Breast epithelium (tissue), 4 donors: ENCODE measurements at regions not wholly inside any gene's neighbourhood (a gene's known extent, or its start where the extent isn't known, plus 50 kb on each side); places are given as distances from the start of the nearest gene placed in this dataset.
"Not testable (repeated sequence)": the region's sequence is repeated elsewhere in the genome, so short reads cannot be mapped to it uniquely, and the experiment has no call there.

ENCODE experiments used
- DNase-seq, 2 donors: peaks; one replicate each; pipeline ENCODE4 v3.0.0-alpha.2; 2019; ENCODE audit warnings: low spot score in 2 of 2
- H3K27ac ChIP-seq, 2 donors: fragments of 200-600 bp; sonication (generic) in 1 of 2; one replicate each; pipeline ENCODE4 v1.5.1; 2016 to 2019; ENCODE audit warnings: mild to moderate bottlenecking in 1 of 2
- H3K27me3 ChIP-seq, 2 donors: fragments of 200-600 bp; sonication (generic) in 1 of 2; one replicate each; pipeline versions ENCODE4 v1.5.1 to v1.6.0; 2017 to 2019; ENCODE audit warnings: control low read depth in 1 of 2, mild to moderate bottlenecking in 1 of 2
- H3K36me3 ChIP-seq: fragments of 200-600 bp; one replicate; pipeline ENCODE4 v1.5.1; 2019
- H3K4me1 ChIP-seq, 2 donors: fragments of 200-600 bp; sonication (generic); one replicate each; pipeline ENCODE4 v1.5.1; 2016 to 2019; ENCODE audit warnings: control low read depth in 1 of 2
- H3K4me3 ChIP-seq, 3 donors: fragments of 200-600 bp; sonication (generic); 1 replicate in 2 of 3; 2 replicates in 1 of 3; pipeline ENCODE4 v1.5.1; 2016 to 2019; ENCODE audit warnings: mild to moderate bottlenecking in 3 of 3, moderate library complexity in 2 of 3
- H3K9me3 ChIP-seq, 2 donors: fragments of 200-600 bp; sonication (generic) in 1 of 2; one replicate each; pipeline ENCODE4 v1.5.1; 2016 to 2019; ENCODE audit warnings: control low read depth in 1 of 2
- CTCF ChIP-seq, 3 donors: fragments of 450-650 bp; IDR thresholded peaks; one replicate each; pipeline ENCODE4 v1.5.1; 2016 to 2017; ENCODE audit warnings: antibody characterized with exemption in 3 of 3, mild to moderate bottlenecking in 3 of 3, moderate library complexity in 3 of 3
- POLR2A ChIP-seq: fragments of 450-650 bp; IDR thresholded peaks from one replicate; pipeline ENCODE4 v1.6.1; 2016; ENCODE audit warnings: antibody characterized with exemption, mild to moderate bottlenecking, moderate library complexity
- POLR2AphosphoS5 ChIP-seq, 3 donors: sonication (generic); formaldehyde crosslinking; IDR thresholded peaks; one replicate each; pipeline ENCODE4 v1.6.1; 2017; ENCODE audit warnings: antibody characterized with exemption in 3 of 3
- intact Hi-C: fragments of 100-400 bp; cut with DNase I; formaldehyde crosslinking; loops from one replicate; pipeline ENCODE4 v1.15.1; 2023; ENCODE audit warnings: low total_unique reads

- Histone ChIP-seq H3K4me3 (no peak overlapping the region), H3K4me1 (no peaks in the 10 kb centered on the region), H3K27me3 (no peaks in the 10 kb centered on the region), H3K9me3 (no peaks in the 10 kb centered on the region), H3K27ac (no peak overlapping the region), H3K36me3 (no peaks in the 10 kb centered on the region)
- DNase-seq, result no peak
- intact Hi-C loops, result no loop called here
- TF ChIP-seq POLR2AphosphoS5 (IDR thresholded peaks at IDR 0.05), result no peak
- TF ChIP-seq POLR2A, result no peak
- no peak for TF ChIP-seq CTCF (IDR thresholded peaks at IDR 0.05)
Measured at GRCh38 chr9:106019702-106020101, 325.4 kb downstream of the TMEM38B start.

- DNase-seq, result no peak
- no peak for TF ChIP-seq POLR2AphosphoS5 (IDR thresholded peaks at IDR 0.05)
- TF ChIP-seq POLR2A, result no peak
- TF ChIP-seq CTCF (IDR thresholded peaks at IDR 0.05), result no peak
- H3K27me3 ChIP-seq, result no peaks in the 10 kb centered on the region
- no peaks in the 10 kb centered on the region for H3K4me1 ChIP-seq
- no peak overlapping the region for H3K27ac ChIP-seq
- no peak overlapping the region for H3K4me3 ChIP-seq
- no peaks in the 10 kb centered on the region for H3K36me3 ChIP-seq
- no peaks in the 10 kb centered on the region for H3K9me3 ChIP-seq
- intact Hi-C loops, result no loop called here
Measured at GRCh38 chr9:106020186-106020585, 325.8 kb downstream of the TMEM38B start.

GRCh38 chr9:106023455-106023854, 329.1 kb downstream of the TMEM38B start:
- intact Hi-C loops, result no loop called here

GRCh38 chr9:106025453-106025852, 331.1 kb downstream of the TMEM38B start:
- no peaks in the 10 kb centered on the region for H3K36me3 ChIP-seq
- no peak for TF ChIP-seq POLR2AphosphoS5 (IDR thresholded peaks at IDR 0.05)
- TF ChIP-seq CTCF (IDR thresholded peaks at IDR 0.05), result no peak
- no peak for TF ChIP-seq POLR2A
- H3K9me3 ChIP-seq, result peaks cover 4 to 7% of the 10 kb centered on the region in 2 donors
- no peaks in the 10 kb centered on the region for H3K4me1 ChIP-seq
- no peak for DNase-seq
- H3K27ac ChIP-seq, result no peak overlapping the region
- no peaks in the 10 kb centered on the region for H3K27me3 ChIP-seq
- intact Hi-C loops, result no loop called here
- H3K4me3 ChIP-seq, result no peak overlapping the region

More at GRCh38 chr9:106023455-106023854, 329.1 kb downstream of the TMEM38B start:
- Histone ChIP-seq H3K9me3 (no peaks in the 10 kb centered on the region), H3K4me3 (no peak overlapping the region), H3K27me3 (no peaks in the 10 kb centered on the region), H3K4me1 (no peaks in the 10 kb centered on the region), H3K27ac (no peak overlapping the region), H3K36me3 (no peaks in the 10 kb centered on the region)
- DNase-seq, result no peak
- TF ChIP-seq CTCF (IDR thresholded peaks at IDR 0.05) (no peak), POLR2A (no peak), POLR2AphosphoS5 (IDR thresholded peaks at IDR 0.05) (no peak)

GRCh38 chr9:106030146-106030545, 335.8 kb downstream of the TMEM38B start:
- H3K9me3 ChIP-seq, intact Hi-C loops, DNase-seq, H3K27me3 ChIP-seq, H3K4me3 ChIP-seq, H3K27ac ChIP-seq, H3K36me3 ChIP-seq, H3K4me1 ChIP-seq: not testable (repeated sequence)

DNA sequence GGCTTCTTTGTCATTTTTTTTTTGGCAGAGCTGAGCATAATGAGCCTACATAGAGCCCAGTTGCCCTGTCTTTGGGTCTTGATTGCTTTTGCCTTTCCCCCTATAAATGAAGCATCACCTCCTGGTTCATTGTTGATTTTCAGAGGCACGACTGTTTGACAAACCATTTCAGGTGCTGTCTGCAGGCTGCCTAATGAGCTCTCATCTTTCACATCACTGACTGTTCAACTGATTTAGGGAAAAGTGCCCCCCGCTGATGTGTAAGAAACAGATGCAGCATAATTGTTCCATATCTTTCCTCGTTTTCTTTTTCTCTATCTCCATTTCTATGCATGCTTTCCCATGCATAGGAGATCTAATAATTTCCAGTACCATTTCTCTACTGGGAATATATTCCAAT, 338.6 kb downstream of the TMEM38B start:
- peaks cover 4 to 7% of the 10 kb centered on the region in 2 donors for H3K9me3 ChIP-seq
- TF ChIP-seq POLR2AphosphoS5 (IDR thresholded peaks at IDR 0.05) (no peak), CTCF (IDR thresholded peaks at IDR 0.05) (no peak), POLR2A (no peak)
- no peak overlapping the region for H3K4me3 ChIP-seq
- H3K36me3 ChIP-seq, result no peaks in the 10 kb centered on the region
- H3K4me1 ChIP-seq, result no peaks in the 10 kb centered on the region
- DNase-seq, result no peak
- H3K27me3 ChIP-seq, result no peaks in the 10 kb centered on the region
- no peak overlapping the region for H3K27ac ChIP-seq
- intact Hi-C loops, result no loop called here
